ENCODE measurements at regions not wholly inside any gene's neighbourhood (a gene's known extent, or its start where the extent isn't known, plus 50 kb on each side); places are given as distances from the start of the nearest gene placed in this dataset.

DNA sequence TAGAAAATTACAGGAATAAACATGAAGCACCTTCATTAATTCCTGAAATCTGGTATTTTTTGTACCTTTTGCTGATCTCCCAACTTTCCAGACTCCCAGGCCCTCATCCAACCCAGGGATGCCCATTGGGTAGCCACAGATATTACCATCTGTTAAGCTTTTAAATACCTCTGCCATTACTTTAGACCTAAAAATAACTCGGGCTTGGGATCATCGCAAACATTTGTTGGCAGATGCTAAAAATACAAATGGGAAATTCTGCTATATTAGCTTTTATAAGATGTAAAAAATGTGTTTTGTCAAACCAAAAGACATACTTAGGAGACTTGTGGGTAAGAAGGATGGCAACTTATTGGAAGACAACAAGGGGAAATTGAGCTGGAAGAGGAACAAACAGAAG is 376.1 kb downstream of the CENPW start:
- TF ChIP-seq TEAD4 (CRISPR knock-in tag; IDR thresholded peaks at IDR 0.05) (no peak), SP1 (CRISPR knock-in tag; conservative IDR thresholded peaks at IDR 0.05) (no peak)
- TF ChIP-seq, protein P1, sequence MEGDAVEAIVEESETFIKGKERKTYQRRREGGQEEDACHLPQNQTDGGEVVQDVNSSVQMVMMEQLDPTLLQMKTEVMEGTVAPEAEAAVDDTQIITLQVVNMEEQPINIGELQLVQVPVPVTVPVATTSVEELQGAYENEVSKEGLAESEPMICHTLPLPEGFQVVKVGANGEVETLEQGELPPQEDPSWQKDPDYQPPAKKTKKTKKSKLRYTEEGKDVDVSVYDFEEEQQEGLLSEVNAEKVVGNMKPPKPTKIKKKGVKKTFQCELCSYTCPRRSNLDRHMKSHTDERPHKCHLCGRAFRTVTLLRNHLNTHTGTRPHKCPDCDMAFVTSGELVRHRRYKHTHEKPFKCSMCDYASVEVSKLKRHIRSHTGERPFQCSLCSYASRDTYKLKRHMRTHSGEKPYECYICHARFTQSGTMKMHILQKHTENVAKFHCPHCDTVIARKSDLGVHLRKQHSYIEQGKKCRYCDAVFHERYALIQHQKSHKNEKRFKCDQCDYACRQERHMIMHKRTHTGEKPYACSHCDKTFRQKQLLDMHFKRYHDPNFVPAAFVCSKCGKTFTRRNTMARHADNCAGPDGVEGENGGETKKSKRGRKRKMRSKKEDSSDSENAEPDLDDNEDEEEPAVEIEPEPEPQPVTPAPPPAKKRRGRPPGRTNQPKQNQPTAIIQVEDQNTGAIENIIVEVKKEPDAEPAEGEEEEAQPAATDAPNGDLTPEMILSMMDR (IDR thresholded peaks at IDR 0.05) = no peak

Measured in WTC11 (cell line).